Bronchial epithelial cell (primary cell): ENCODE measurements at regions not wholly inside any gene's neighbourhood (a gene's known extent, or its start where the extent isn't known, plus 50 kb on each side); places are given as distances from the start of the nearest gene placed in this dataset.

Experiments
- DNase-seq: peaks from one replicate; pipeline ENCODE4 v3.0.0-alpha.2; 2010; ENCODE audit warnings: low read depth
- FAIRE-seq: peaks from 2 replicates; lab custom pipeline; 2011; peaks lifted over from hg19 to GRCh38; lab: Jason Lieb, UNC
- H3K27me3 ChIP-seq: 2 replicates; pipeline ENCODE4 v1.5.1; 2011; ENCODE audit warnings: low read length; ENCODE audit not compliant: control insufficient read depth, insufficient read depth
- H3K36me3 ChIP-seq: 2 replicates; pipeline ENCODE4 v1.5.1; 2011; ENCODE audit warnings: low read length; ENCODE audit not compliant: control insufficient read depth, insufficient read depth
- H3K4me3 ChIP-seq: 2 replicates; pipeline ENCODE4 v1.5.1; 2011; ENCODE audit warnings: mild to moderate bottlenecking, low read depth, low read length, control low read depth
- CTCF ChIP-seq: IDR thresholded peaks from 2 replicates; pipeline ENCODE4 v1.5.1; 2011; ENCODE audit warnings: mild to moderate bottlenecking, moderate library complexity, low read length, control low read depth, inconsistent platforms; ENCODE audit not compliant: insufficient read depth, severe bottlenecking

- TF ChIP-seq CTCF: no peak
- peak; percentile 26 for DNase-seq
- H3K27me3 ChIP-seq: no peaks in the 10 kb centered on the region
- no peak overlapping the region for H3K4me3 ChIP-seq
- no peaks in the 10 kb centered on the region for H3K36me3 ChIP-seq
- FAIRE-seq: no peak
These were observed 654.8 kb upstream of the TBX3 start for GRCh38 chr12:115338566-115339294.

GRCh38 chr12:115337693-115338543 lies 653.9 kb upstream of the TBX3 start:
- TF ChIP-seq CTCF: no peak
- H3K36me3 ChIP-seq: no peaks in the 10 kb centered on the region
- no peak for FAIRE-seq
- H3K27me3 ChIP-seq: no peaks in the 10 kb centered on the region
- H3K4me3 ChIP-seq: no peak overlapping the region
- DNase-seq: peak; percentile 95

GRCh38 chr12:115336506-115336905 lies 652.5 kb upstream of the TBX3 start:
- FAIRE-seq (no peak), DNase-seq (no peak)
- H3K4me3 ChIP-seq: no peak overlapping the region
- H3K36me3 ChIP-seq: no peaks in the 10 kb centered on the region
- H3K27me3 ChIP-seq: no peaks in the 10 kb centered on the region
- TF ChIP-seq CTCF: no peak

- no peaks in the 10 kb centered on the region for H3K27me3 ChIP-seq
- DNase-seq (no peak), FAIRE-seq (no peak)
- no peak overlapping the region for H3K4me3 ChIP-seq
- TF ChIP-seq CTCF: no peak
- no peaks in the 10 kb centered on the region for H3K36me3 ChIP-seq
These were observed 651.6 kb upstream of the TBX3 start for GRCh38 chr12:115335594-115335993.

DNA sequence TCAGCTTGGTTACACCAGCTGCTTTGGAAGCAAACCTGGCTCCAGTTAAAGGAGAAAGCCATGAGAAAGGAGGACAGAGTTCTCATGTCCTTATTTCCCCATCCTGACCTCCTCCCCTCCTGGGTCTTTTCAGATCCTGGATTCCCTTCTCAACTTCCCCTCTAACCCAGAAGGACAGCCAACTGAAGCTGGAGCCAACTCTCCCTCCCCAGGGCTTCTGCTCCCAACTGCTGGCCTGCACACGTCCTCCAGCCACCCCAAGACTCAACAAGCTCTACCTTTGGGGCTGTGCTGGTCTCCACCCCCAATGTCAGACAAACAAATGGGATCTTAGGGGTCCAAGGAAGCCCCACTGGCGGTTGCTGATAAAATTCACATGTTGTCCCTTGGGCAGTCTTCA lies 651.1 kb upstream of the TBX3 start:
- Histone ChIP-seq H3K4me3 (no peak overlapping the region), H3K27me3 (no peaks in the 10 kb centered on the region), H3K36me3 (no peaks in the 10 kb centered on the region)
- DNase-seq (no peak), FAIRE-seq (no peak)
- no peak for TF ChIP-seq CTCF
